PFSK-1 (cell line): ENCODE measurements at regions not wholly inside any gene's neighbourhood (a gene's known extent, or its start where the extent isn't known, plus 50 kb on each side); places are given as distances from the start of the nearest gene placed in this dataset.

ENCODE experiments used
- POLR2AphosphoS5 ChIP-seq: IDR thresholded peaks from 2 replicates; pipeline ENCODE4 v1.6.1; 2012; ENCODE audit warnings: low read depth, mild to moderate bottlenecking, control low read depth, low read length, moderate library complexity
- SIN3A ChIP-seq: IDR thresholded peaks from 2 replicates; pipeline ENCODE4 v1.6.1; 2012; ENCODE audit warnings: mild to moderate bottlenecking, low read length, moderate library complexity, borderline replicate concordance; ENCODE audit not compliant: insufficient read depth

- no peak for TF ChIP-seq SIN3A
- TF ChIP-seq POLR2AphosphoS5: no peak
These were observed 125.0 kb upstream of the KCNK2 start for GRCh38 chr1:214957330-214958137.
